ENCODE measurements at regions not wholly inside any gene's neighbourhood (a gene's known extent, or its start where the extent isn't known, plus 50 kb on each side); places are given as distances from the start of the nearest gene placed in this dataset.

DNA sequence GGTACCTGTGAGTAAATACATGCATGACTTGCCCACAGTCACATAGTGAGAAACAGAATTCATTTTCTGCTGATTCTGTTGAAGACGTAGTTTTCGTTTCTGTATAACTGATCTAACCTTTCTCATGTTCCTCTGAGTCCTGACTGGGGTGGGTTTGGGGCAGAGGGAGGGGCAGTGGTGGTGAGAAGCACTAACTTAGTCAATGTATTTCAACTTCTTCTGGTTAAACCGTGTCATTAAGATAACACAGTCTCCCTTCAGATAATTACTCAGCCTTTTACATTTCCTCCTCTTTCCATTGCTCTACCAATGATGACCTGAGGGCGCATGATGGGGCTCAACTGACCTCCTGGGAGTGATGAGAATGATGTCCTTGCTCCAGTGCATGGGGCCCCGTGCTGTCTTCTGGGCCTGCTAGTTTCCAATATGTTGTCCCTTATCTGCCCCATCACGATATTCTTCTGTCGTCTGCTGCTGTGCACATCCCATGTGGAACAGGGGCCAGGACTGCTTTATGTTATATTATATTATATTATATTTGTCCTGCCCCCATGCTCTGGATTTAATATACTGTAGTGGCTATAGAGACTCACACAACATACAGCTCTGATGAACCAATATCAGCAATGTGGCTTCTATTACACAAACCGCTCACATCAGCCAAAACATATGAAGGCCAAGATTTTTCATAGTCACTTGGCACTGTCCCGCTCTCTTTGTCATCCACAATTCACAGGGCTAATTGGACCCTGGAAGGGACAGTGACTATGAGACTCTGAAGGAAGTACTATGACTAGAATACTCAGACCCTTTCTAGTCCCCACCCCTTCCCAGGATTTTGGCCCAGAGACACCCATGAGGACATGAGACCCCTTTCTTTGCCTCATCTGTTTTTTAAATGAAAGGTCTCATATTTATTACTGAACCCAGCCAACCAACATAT lies 407.1 kb upstream of the MCTP2 start:
- Histone ChIP-seq H3K27ac (no peak overlapping the region), H3K4me1 (no peaks in the 10 kb centered on the region), H3K36me3 (no peaks in the 10 kb centered on the region), H3K4me3 (no peak overlapping the region), H3K9me3 (no peaks in the 10 kb centered on the region), H3K27me3 (no peaks in the 10 kb centered on the region)
- TF ChIP-seq POLR2A (IDR thresholded peaks at IDR 0.05) (no peak), CTCF (IDR thresholded peaks at IDR 0.05) (no peak)
- no peak for DNase-seq

GRCh38 chr15:93820566-93820965 lies 410.8 kb upstream of the MCTP2 start:
- Histone ChIP-seq H3K27me3 (no peaks in the 10 kb centered on the region), H3K9me3 (no peaks in the 10 kb centered on the region), H3K27ac (no peak overlapping the region), H3K36me3 (no peaks in the 10 kb centered on the region), H3K4me3 (no peak overlapping the region), H3K4me1 (no peaks in the 10 kb centered on the region)
- TF ChIP-seq CTCF (IDR thresholded peaks at IDR 0.05) (no peak), POLR2A (IDR thresholded peaks at IDR 0.05) (no peak)
- DNase-seq, result no peak

DNA sequence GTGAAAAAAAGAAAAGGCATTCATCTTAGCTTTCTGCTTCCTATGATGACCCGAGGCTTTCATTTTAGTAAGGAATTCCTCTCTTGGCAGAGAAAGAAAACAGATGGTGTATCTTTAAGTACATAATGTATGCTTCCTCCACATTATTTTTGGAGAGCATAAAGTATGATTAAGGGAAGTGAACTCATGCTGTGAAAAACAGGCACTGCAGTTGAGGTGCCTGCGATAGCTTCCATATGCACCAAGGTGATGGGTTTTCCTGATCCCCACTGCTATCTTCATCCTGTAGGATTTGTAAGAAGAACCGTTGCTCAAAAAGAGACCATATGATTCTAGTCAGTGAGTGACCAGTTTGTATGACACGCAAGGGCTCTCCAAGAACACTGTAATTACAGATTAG lies 411.5 kb upstream of the MCTP2 start:
- Histone ChIP-seq H3K9me3 (no peaks in the 10 kb centered on the region), H3K27me3 (no peaks in the 10 kb centered on the region), H3K27ac (no peak overlapping the region), H3K36me3 (no peaks in the 10 kb centered on the region), H3K4me3 (no peak overlapping the region), H3K4me1 (no peaks in the 10 kb centered on the region)
- DNase-seq, result no peak
- TF ChIP-seq POLR2A (IDR thresholded peaks at IDR 0.05) (no peak), CTCF (IDR thresholded peaks at IDR 0.05) (no peak)

DNA sequence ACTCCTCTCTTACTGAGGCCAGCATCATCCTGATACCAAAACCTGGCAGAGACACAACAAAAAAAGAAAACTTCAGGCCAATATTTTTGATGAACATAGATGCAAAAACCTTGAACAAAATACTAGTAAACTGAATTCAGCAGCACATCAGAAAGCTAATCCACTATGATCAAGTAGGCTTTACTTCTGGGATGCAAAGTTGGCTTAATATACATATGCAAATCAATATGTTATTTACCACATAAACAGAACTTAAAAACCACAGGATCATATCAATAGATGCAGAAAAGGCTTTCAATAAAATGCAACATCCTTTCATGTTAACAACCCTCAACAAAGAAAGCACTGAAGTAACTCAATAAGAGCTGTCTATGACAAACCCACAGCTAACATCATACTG lies 414.5 kb upstream of the MCTP2 start:
- no peak for DNase-seq
- no peaks in the 10 kb centered on the region for H3K27me3 ChIP-seq
- TF ChIP-seq CTCF (IDR thresholded peaks at IDR 0.05) (no peak), POLR2A (IDR thresholded peaks at IDR 0.05) (no peak)
- H3K4me1 ChIP-seq, result no peaks in the 10 kb centered on the region
- H3K9me3 ChIP-seq, result no peaks in the 10 kb centered on the region
- no peak overlapping the region for H3K27ac ChIP-seq
- no peak overlapping the region for H3K4me3 ChIP-seq
- no peaks in the 10 kb centered on the region for H3K36me3 ChIP-seq

DNA sequence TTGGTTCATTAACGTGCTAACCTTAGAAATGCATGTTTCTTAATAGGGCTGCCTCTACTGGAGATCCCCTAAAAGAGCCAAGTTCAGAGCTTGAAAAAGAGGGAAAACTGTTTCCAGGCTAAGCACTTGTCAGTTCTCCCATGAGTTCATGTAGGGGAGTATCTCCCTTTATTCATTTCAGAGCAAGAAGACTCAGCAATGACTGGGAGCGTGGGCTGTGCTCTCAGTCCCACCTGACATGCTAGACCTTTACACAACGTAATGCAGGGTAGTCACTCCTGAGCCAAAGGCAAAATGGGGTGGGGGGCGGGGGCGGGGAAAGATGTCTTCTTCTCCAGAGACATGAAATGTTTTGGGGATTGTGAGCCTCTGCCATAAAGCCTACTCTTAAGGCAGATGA lies 420.1 kb upstream of the MCTP2 start:
- no peaks in the 10 kb centered on the region for H3K4me1 ChIP-seq
- no peaks in the 10 kb centered on the region for H3K27me3 ChIP-seq
- no peaks in the 10 kb centered on the region for H3K36me3 ChIP-seq
- no peak for DNase-seq
- no peak overlapping the region for H3K27ac ChIP-seq
- H3K4me3 ChIP-seq, result no peak overlapping the region
- no peaks in the 10 kb centered on the region for H3K9me3 ChIP-seq
- TF ChIP-seq POLR2A (IDR thresholded peaks at IDR 0.05) (no peak), CTCF (IDR thresholded peaks at IDR 0.05) (no peak)
